Mucosa of rectum (tissue), 2 donors: ENCODE measurements at regions not wholly inside any gene's neighbourhood (a gene's known extent, or its start where the extent isn't known, plus 50 kb on each side); places are given as distances from the start of the nearest gene placed in this dataset.

Experiments
- H3K27ac ChIP-seq, 2 donors: one replicate each; pipeline ENCODE4 v1.7.0; 2013; ENCODE audit warnings: inconsistent platforms in 2 of 2, low read depth in 2 of 2, low read length in 2 of 2
- H3K27me3 ChIP-seq, 2 donors: one replicate each; pipeline ENCODE4 v1.7.0; 2013; ENCODE audit warnings: low read length in 2 of 2; ENCODE audit not compliant: control insufficient read depth in 2 of 2, insufficient read depth in 2 of 2
- H3K36me3 ChIP-seq, 2 donors: one replicate each; pipeline ENCODE4 v1.7.0; 2013; ENCODE audit warnings: low read length in 2 of 2; ENCODE audit not compliant: control insufficient read depth in 2 of 2, insufficient read depth in 2 of 2
- H3K4me1 ChIP-seq, 2 donors: one replicate each; pipeline ENCODE4 v1.7.0; 2013; ENCODE audit warnings: low read length in 2 of 2, mild to moderate bottlenecking in 1 of 2; ENCODE audit not compliant: control insufficient read depth in 2 of 2, insufficient read depth in 2 of 2
- H3K4me3 ChIP-seq, 2 donors: one replicate each; pipeline ENCODE4 v1.7.0; 2013; ENCODE audit warnings: low read length in 2 of 2
- H3K9ac ChIP-seq, 2 donors: one replicate each; pipeline ENCODE4 v1.7.0; 2013; ENCODE audit warnings: low read length in 2 of 2, low read depth in 1 of 2, mild to moderate bottlenecking in 1 of 2
- H3K9me3 ChIP-seq, 2 donors: one replicate each; pipeline ENCODE4 v1.7.0; 2013; ENCODE audit warnings: low read length in 2 of 2; ENCODE audit not compliant: control insufficient read depth in 2 of 2
- donor health status: healthy.
- donor health status: Normal muscosa, but diverticular disease.

GRCh38 chr6:18973251-18973650 lies 586.1 kb downstream of the RNF144B start:
- H3K4me3 ChIP-seq: no peak overlapping the region
- H3K4me1 ChIP-seq: no peaks in the 10 kb centered on the region
- no peak overlapping the region for H3K9ac ChIP-seq
- H3K9me3 ChIP-seq: no peaks in the 10 kb centered on the region
- H3K27ac ChIP-seq: no peak overlapping the region
- H3K27me3 ChIP-seq: no peaks in the 10 kb centered on the region
- no peaks in the 10 kb centered on the region for H3K36me3 ChIP-seq

GRCh38 chr6:18976091-18976490 lies 588.9 kb downstream of the RNF144B start:
- H3K4me3 ChIP-seq: no peak overlapping the region
- H3K9me3 ChIP-seq: no peaks in the 10 kb centered on the region
- H3K9ac ChIP-seq: no peak overlapping the region
- H3K4me1 ChIP-seq: no peaks in the 10 kb centered on the region
- H3K27ac ChIP-seq: no peak overlapping the region
- no peaks in the 10 kb centered on the region for H3K27me3 ChIP-seq
- H3K36me3 ChIP-seq: no peaks in the 10 kb centered on the region

DNA sequence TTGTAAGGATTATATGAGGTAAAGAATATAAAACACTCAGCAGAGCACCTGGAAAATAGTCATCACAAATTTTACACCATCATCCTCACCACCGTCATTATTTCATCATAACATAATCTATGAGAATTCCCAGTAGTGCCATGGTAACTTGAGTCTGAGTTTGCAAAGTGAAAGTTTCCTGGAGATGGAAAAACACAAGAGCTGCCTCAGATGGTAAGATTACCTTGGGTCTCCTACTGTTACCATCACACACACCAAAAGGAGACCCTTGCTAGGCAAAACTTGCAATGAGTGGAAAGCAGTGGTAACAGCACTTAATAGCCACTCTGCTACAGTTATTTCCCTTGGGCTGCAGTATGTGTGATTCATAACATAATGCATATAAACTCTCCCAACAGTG lies 589.8 kb downstream of the RNF144B start:
- Histone ChIP-seq H3K9me3 (no peaks in the 10 kb centered on the region), H3K4me3 (no peak overlapping the region), H3K36me3 (no peaks in the 10 kb centered on the region), H3K27me3 (no peaks in the 10 kb centered on the region), H3K4me1 (no peaks in the 10 kb centered on the region), H3K27ac (no peak overlapping the region), H3K9ac (no peak overlapping the region)

GRCh38 chr6:18978337-18979128 lies 591.4 kb downstream of the RNF144B start:
- no peaks in the 10 kb centered on the region for H3K4me1 ChIP-seq
- no peak overlapping the region for H3K27ac ChIP-seq

DNA sequence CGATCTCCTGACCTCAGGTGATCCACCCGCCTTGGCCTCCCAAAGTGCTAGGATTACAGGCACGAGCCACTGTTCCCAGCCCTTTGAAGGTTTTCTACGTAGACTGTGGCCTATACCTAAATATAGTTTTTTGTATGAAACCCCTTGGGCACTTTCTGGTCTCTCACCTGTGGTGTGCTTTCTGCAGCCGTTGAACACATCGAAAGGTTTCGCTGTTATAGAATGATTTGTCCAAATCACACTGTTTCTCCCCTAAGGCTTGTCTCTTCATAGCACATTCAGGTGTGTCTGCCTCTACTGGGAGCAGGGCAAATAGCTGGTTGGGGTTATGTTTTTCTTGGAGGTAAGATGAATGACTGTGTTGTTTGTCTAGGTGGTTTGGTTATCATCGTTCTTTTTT lies 597.9 kb downstream of the RNF144B start:
- Histone ChIP-seq H3K27ac (no peak overlapping the region), H3K27me3 (no peaks in the 10 kb centered on the region), H3K9ac (no peak overlapping the region), H3K4me1 (no peaks in the 10 kb centered on the region), H3K9me3 (no peaks in the 10 kb centered on the region), H3K4me3 (no peak overlapping the region), H3K36me3 (no peaks in the 10 kb centered on the region)

More at GRCh38 chr6:18978337-18979128, 591.4 kb downstream of the RNF144B start:
- Histone ChIP-seq H3K4me3 (no peak overlapping the region), H3K9me3 (no peaks in the 10 kb centered on the region), H3K36me3 (no peaks in the 10 kb centered on the region), H3K27me3 (no peaks in the 10 kb centered on the region), H3K9ac (no peak overlapping the region)

GRCh38 chr6:18985996-18986395 lies 598.8 kb downstream of the RNF144B start:
- H3K9ac ChIP-seq: no peak overlapping the region
- no peaks in the 10 kb centered on the region for H3K4me1 ChIP-seq
- no peaks in the 10 kb centered on the region for H3K9me3 ChIP-seq
- no peaks in the 10 kb centered on the region for H3K27me3 ChIP-seq
- no peak overlapping the region for H3K4me3 ChIP-seq
- no peak overlapping the region for H3K27ac ChIP-seq
- H3K36me3 ChIP-seq: no peaks in the 10 kb centered on the region

GRCh38 chr6:18988636-18989035 lies 601.5 kb downstream of the RNF144B start:
- no peaks in the 10 kb centered on the region for H3K27me3 ChIP-seq

DNA sequence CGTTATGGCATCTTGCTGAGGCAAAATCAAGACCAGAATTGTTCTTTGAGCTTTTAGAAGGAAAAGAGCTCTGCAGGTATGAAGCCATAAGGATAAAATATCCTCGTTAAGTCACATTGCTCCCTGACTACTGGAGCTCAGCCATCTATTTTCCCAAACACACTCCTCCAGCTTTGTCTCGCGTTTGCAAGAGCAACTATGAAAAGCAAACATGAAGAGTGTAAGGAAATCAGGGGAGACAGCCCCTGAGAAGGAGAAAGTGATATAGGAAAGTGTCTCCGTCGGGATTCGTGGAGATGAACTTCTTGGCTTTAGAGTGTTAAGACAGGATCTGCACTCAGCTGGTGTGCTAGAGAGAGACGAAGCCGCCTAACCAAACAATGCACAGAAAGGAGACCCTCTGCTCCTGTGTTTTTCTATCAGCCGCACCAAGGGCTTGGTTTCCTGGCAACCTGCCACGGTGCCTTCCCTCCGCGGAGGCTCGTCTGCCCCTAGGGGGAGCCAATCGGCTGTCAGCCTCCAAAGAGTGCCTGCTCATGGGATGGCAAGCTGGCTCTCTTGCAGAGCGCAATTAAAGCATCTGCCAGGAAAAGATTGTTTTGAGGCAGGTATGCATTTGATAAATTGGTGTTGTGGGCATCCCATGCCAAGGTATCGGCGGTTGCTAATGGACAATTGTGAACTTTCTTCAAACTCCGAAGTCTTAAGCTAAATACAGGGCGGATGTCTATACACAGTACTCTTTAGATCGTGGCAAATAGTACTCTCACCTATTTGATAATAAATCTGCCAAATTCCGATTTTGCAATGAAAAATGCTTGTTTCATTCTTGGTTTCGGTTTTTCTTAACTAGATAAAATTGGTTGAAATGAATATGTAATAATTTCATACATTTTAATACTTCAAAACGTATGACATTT lies 603.2 kb downstream of the RNF144B start:
- Histone ChIP-seq H3K9ac (no peak overlapping the region), H3K36me3 (no peaks in the 10 kb centered on the region)

More at GRCh38 chr6:18988636-18989035, 601.5 kb downstream of the RNF144B start:
- Histone ChIP-seq H3K9ac (no peak overlapping the region), H3K4me3 (no peak overlapping the region), H3K4me1 (no peaks in the 10 kb centered on the region), H3K36me3 (no peaks in the 10 kb centered on the region), H3K9me3 (no peaks in the 10 kb centered on the region), H3K27ac (no peak overlapping the region)

DNA sequence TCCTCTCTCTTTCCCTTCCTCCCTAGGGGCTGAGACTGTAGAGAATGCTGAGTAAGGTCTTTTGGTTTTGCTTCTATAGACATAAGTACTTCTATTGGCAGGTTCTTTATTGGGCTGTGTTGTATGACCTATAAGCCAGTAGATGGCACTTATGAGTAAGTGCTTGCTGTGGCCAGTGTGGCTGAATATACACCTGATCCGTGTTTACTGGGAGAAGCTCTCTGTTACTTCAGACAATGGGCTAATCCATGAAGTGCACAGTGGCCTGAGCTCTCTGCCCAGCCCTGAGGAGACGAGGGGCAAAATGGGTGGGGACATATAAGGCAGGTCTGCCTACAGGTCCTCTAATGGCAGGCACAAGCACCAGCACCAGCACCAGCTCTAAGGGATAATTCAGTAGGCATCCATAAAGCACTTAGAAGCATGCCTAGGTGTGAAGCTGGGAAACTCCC lies 610.3 kb downstream of the RNF144B start:
- Histone ChIP-seq H3K4me1 (no peaks in the 10 kb centered on the region), H3K27ac (no peak overlapping the region), H3K9ac (no peak overlapping the region), H3K9me3 (no peaks in the 10 kb centered on the region), H3K27me3 (no peaks in the 10 kb centered on the region), H3K36me3 (no peaks in the 10 kb centered on the region), H3K4me3 (no peak overlapping the region)

More for the DNA sequence above, 603.2 kb downstream of the RNF144B start:
- Histone ChIP-seq H3K4me1 (no peaks in the 10 kb centered on the region), H3K9me3 (no peaks in the 10 kb centered on the region), H3K27me3 (no peaks in the 10 kb centered on the region), H3K27ac (no peak overlapping the region), H3K4me3 (no peak overlapping the region)

DNA sequence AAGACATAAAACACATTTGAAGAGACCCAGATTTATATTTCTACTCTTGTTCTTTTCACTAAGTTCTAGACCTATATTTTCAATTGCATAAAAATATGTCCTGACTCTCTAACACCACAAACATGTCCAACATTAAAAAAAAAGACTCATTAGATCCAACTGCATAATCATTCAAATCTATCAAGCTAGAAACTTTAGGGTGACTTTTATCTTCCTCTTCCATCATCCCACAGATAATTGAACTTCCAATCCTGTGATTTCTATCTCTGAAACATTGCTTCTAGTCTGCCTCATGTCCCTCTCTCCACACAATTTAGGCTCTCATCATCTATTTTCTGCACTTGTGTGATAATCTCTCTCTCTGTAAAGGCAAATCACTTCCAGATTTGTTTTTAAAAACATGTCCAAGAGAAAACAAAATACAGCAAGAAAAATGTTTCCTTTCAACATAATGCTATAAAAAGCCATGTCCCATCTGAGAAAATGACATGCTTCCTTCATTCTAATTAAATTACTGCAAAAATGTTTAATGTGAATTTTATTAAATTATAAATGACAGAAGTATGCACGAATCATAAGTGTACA lies 615.9 kb downstream of the RNF144B start:
- Histone ChIP-seq H3K4me3 (no peak overlapping the region), H3K36me3 (no peaks in the 10 kb centered on the region), H3K4me1 (no peaks in the 10 kb centered on the region), H3K27me3 (no peaks in the 10 kb centered on the region), H3K9me3 (no peaks in the 10 kb centered on the region), H3K27ac (no peak overlapping the region), H3K9ac (no peak overlapping the region)
